ENCODE measurements at regions not wholly inside any gene's neighbourhood (a gene's known extent, or its start where the extent isn't known, plus 50 kb on each side); places are given as distances from the start of the nearest gene placed in this dataset.

DNA sequence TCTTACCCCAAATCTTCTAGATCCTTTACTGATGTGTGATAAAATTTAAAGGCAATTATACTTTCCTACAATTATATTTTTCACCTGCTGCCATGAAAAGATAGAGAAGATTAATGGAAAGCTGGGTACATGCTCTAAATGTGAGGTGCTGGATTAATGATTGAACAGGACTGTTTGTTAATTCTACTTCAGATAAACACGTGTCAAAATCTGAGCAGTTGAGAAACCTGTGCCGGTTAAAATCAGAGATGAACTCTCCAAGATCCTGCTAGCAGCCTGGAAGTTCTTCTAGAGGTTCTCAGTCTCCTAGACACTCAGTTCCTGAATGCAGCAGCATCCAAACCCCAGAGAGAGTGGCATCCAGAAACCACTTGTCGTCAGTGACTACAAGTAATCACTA lies 69.2 kb downstream of the INHBA start:
- DNase-seq = no peak

DNA sequence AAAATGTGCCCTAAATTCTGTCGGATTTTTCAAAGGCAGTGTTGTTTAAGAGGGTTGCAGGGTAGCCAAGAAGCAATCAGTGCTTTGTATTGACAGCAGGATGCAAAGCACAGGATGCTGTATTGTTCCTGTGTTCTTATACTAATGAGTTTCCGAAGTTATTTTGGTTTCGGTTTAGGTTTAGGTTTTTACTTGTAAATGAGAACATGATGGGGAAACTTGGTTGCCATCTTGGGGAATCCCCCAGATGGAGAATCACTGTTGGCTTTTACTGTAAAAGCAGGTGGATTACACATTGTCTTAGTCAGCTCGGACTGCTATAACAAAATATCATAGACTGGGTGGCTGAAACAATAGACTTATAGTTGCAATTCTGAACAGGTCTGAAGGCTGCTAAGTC lies 72.1 kb downstream of the INHBA start:
- no peak for DNase-seq

DNA sequence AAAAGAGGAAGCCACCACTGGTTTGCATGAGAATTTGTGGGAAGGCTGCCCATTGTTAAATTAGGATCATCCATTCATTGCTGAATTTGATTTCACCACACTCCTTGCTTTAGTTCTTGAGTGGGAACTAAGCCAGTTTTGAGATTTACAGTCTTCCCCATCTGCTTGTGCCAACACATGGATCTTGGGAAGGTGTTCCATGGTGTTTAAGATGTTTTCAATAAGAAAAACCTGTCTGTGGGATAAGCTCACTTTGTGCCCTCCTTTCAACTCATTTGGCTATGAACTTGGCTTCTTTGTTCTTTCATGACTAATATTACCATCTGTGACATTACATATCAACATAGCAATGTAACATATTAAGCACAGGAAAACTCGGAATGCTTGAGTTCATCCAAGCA lies 73.2 kb downstream of the INHBA start:
- DNase-seq = no peak

DNA sequence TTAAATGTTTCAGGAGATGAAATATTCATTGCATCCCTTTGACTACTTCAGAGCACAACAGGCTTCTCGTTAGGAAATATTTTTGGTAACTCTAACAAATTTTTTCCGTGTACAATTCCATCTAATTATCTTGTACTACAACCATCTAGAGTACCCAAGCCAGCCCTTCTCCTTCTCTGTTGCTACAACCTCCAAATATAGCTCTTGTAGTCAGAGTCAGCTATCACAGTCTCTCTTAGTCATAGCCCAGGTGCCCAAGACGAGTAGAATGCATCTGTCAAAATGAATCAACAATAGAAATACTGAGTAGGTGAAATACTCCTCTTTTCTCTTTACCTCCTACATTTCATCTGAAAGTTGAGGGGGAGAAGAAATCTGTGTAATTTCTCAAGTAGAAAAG lies 74.0 kb downstream of the INHBA start:
- DNase-seq = no peak

DNA sequence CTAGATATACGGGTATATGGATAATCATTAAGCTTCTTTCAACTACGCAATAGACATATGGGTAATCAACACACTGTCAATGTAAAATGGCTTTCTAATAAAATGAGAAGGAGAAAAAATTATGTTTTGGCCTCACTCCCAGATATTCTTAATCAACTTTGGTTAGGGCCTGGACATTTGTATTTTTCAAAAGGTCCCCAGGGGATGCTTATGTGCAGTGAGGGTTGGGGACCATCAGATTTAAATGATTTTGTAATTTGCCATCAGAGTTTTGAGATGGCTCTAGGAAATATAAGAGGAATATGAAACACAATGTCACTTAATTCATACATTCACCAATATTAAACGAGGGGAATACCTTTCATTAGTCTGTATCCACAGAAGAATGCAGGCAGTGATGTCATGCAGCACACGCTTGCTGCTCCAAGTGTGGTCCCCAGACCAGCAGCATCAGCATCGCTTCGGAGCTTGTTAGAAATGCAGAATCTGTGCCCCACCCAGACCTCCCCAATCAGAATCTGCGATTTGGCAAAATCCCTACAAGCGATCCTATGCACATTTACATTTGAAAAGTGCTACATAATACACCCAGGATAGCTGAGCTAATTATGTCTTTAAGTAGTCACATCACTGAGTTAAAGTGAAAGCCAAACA lies 75.1 kb downstream of the INHBA start:
- no peak for DNase-seq

DNA sequence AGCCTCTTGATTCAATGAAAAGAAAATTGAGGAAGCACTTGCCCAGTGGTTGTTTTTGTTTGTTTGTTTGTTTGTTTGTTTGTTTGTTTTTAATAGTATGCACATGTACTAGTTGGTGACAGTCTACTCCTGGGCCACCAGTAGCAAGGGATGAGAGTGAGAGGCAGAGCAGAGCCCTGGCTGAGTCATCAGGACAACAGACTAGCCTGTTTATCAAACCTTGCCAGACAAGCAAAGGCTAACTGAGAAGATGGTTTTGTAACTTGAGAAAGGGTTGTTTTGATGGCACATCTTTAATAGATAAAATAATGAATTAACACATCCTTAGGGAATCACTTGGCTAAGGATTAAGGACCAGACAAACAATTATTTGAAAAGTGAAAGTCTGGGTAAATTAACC lies 78.1 kb downstream of the INHBA start:
- DNase-seq = no peak

DNA sequence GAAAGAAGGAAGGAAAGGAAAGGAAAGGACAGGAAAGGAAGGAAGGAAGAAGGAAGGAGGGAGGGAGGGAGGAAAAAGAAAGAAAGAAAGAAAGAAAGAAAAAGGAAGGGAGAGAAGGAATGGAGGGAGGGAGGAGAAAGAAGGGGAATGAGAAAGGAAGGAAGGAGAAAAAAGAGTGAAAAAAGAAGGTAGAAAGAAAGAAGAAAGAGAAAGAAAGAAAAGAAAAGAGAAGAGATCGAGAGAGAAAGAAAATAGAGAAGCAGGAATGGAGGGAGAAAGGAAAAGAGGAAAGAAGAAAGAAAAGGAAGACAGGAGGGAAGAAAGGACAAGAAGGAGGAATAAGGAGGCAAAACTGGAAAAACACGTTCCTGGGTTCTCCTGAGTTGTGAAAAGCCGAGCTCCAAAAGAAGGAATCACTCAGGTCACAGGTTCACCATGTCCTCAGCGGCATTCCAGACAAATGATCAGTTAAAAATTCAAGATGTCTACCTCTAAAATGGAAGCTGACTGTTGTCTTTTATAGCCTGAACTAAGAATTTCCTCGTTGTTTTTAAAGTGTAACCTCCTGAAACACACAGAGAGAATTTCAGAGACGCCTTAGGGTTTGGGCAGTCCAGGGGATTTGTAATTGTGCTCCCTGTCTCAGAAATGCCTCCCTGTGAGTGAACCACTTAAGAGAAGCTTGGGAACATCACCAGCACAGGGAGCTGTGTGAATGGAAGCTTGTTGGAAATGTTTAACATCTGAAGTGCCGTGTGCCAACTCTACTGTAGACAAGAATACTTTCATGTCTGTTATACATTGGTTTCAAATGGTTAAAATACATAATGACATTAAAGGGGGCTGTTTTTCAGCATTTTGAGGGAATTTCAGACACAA lies 80.7 kb downstream of the INHBA start:
- DNase-seq = no peak

DNA sequence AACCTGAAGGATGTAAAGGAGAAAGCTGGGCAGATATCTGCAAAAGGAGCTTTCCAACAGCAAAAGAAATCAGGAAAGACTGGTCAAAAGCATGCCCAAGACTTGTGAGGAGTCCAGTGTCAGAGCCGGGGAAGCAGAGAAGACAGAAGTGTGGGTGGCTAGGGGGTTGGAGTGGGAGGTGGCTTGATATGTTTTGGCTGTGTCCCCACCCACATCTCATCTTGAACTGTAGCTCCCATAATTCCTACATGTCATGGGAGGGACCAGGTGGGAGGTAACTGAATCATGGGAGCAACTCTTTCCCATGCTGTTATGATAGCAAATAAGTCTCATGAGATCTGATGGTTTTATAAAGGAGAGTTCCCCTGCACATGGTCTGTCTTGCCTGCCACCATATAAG lies 84.9 kb downstream of the INHBA start:
- DNase-seq = no peak

DNA sequence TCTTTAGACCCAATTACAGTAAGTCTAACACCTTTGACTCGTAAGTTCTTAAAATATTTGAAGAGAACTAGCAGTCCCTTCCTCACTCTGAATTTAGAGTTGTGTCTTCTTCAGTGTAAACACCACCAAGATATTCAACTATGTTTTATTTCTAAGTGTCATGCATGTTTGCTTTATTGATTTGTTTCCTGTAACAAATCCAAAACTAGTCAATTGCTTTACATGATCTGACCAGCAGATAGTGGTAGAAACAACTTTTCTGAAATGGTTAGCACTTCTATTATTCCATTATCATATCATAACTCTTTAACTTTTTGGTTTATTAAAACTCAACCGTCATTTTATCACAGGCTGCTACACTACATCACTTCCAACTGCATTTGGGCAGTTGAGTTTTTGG lies 90.1 kb downstream of the INHBA start:
- DNase-seq = no peak

DNA sequence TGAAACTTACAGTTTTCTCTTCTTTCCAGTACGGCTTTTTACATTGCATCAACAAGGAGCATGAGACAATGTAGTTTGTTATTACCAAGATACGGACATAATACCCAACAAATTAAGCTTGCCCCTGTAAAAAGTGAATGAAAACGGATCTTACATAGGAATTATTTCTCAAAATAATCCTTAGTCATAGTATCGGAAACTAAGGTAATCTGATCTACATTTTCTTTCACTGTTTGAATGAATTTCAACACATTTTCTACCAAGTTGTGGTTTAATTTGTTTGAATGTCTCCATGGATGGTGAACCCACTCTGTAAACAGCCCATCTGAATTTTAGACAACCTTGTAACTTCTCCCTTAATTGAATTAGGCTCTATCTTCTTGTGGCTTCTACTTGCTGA lies 90.5 kb downstream of the INHBA start:
- DNase-seq = no peak

DNA sequence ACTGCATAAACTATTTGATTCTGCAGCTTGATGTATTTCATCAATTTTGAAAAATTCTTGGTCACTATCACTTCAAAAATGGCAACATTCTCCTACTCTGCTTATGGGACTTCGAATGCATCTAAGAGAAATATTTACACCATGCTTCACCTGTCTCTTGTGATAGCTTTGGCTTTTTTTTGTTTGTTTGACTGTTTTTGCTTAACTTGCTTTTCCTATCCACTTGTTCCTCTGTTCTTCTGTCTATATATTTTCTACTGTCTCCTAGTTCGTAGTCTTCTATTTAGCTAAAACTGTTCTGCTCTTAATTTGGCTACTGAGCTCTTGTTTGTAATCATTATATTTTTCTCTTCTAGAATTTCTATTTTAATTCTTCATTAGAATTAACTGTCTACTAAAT lies 94.4 kb downstream of the INHBA start:
- DNase-seq = no peak

DNA sequence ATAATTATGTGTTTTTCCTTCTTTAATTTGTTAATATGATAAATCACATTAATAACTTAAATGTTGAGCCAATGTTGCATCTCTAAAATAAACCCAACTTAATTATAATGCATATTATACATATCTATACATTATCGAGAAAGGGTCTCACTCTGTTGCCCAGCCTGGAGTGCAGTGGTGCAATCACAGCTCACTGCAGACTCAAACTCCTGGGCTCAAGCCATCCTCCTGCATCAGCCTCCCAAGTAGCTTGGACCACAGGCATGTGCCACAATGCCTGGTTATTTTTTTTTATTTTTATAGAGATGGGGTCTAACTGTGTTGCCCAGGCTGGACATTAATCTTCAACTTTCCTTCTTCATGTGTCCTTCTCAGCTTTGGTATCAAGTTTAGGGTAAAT lies 98.9 kb downstream of the INHBA start:
- DNase-seq = no peak

DNA sequence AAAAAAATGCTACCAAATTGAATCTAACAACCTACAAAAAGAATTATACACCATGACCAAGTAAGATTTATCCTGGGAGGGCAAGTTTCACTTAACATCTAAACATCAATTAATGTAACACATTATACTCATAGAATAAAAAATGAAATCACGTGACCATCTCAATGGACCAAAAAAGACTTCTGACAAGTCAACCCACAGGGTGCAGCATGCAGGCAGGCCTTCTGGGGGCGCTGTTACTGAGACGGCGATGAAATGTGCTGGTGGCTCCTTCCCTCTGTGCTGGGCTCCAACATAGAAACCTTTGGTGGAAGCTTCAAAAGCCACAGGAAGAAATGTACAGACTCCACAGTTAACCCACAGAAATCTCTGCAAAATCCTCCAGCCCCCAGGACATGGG lies 103.1 kb downstream of the INHBA start:
- DNase-seq = no peak

DNA sequence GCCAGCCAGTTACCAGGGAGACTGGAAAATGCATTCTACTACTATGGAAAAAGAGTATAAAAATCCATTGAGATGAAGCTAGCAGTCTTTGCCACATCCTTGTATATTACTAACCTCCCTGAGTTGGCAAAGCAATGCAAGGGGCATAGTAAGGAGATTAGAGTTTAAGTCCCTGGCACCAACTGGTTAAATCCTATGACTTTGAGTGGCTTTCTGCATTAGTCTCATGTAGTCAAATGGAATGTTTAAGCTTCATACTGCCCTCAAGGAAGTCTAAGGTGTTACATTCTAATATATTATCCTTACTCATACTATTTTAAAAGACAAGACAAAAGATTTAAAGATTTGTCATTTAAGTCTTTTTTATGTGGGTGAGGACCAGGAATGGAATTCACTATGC lies 110.1 kb downstream of the INHBA start:
- DNase-seq = no peak

DNA sequence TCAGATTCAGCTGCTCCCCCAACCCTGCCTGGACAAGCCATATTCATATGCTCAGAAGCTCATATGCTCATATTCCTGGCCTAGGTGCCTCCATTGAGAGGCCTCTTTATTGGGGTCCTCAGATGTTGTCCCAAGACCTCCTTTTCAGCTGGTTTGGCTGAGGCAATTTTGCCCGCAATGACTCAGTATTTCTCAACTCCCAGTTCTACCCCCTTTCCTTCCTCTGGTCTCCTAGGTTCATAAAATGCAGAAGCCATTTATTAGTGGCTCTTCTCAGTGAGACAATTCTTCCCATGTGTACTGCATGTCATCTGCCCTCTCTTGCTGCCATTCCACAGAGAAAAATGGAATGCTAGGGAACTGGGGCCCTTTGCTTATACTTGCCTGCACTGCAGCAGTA lies 110.7 kb downstream of the INHBA start:
- no peak for DNase-seq

DNA sequence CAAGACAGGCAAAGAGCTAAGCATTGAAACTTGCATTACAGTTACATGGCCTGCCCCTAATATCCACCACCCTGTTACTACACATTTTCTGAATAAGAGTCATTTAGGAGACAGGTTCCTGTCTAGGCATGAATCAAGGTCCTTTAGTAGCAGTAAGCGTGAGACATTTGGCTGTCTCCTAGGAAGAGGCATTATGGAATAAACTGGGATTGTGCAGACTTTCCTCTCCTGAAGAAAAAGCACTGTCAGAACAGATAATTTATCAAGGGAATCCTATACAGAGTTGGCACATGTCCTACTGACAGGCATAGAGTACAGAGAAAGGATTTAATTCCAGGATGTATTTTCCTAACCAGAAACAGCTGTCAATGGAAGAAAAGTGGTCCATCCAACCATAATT lies 111.9 kb downstream of the INHBA start:
- no peak for DNase-seq

DNA sequence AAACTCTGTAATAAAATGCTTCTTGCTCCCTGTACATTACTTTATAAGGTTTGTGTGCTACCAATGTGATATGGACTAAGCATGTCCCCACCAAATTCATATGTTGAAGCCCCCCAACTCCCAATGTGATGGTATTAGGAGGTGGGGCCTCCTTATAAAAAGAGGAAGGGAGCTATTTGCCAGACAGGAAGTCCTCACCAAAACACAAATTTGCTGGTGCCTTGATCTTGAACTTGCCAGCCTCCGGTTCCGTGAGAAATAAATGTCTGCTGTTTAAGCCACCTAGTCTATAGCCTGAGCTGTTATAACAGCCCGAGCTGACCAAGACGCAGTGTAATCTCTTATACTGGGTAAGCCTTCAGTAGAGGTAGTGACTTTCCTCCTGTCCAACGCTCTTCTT lies 114.5 kb downstream of the INHBA start:
- DNase-seq = no peak

DNA sequence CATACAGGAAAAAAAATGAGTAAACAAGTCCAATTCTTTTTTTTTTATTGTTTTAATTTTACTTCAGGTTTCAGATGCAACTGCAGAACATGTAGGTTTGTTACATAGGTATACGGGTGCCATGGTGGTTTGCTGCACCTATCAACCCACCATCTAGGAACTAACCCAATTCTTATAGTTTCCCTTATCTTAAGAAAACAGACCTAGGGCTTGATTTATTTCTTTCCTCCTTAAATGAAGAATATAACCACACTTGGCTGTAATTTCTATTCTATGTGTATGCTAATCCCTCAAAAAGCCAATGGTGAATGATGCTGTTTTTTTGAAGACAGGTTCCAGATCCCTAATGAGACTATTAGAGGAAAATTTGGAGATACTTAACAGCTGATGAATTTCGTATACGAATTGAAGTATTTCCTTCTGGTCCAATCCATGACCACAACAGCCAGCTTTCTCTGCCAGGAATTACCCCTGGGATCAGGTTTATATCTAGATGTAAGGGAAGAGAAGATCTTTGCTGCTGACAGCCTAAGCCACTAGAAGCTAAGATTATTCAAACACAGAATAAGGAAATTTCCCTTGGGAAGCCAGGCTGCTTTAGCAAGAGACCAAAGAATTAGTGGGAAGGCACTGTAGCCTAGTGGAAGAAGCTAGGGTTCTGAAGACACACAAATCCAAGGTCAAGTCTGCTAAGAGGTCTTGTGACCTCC lies 115.8 kb downstream of the INHBA start:
- no peak for DNase-seq

DNA sequence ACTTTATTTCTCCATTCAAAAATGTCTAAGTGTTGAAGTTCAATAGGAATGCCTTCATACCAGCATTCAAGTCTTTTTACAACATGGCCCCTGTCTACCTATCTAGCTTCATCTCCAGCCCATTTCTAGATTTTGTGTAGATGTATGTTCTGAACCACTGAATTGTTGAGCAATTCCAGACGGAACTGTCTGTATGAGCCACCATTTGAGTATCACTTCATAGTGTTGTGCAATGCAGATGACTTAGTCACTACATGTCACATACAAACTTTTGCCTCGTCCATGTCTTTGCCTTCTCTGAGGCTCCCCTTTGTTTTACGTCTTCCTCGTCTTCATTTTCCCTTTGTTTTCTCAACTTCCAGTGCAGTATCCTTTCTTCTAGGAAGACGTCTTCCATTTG lies 118.1 kb downstream of the INHBA start:
- DNase-seq = no peak

DNA sequence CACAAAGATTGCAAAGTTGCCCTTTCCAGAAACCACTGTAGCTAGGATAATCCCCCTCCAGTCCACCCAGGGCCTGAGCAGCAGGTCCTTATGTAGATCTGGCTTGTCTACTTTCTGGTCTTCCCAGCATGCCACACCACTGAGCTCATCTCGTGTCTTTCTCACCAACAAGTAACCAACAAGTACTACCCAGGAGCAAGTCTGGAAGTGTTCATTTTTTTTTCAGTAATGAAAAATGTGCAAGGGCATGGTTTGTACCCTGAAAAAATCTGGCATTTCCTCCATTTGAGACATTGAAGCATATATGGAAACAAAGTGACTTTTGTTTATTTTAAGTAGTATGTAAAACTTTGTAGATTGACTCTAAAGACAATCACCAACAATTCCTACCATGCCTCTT lies 120.8 kb downstream of the INHBA start:
- no peak for DNase-seq

DNA sequence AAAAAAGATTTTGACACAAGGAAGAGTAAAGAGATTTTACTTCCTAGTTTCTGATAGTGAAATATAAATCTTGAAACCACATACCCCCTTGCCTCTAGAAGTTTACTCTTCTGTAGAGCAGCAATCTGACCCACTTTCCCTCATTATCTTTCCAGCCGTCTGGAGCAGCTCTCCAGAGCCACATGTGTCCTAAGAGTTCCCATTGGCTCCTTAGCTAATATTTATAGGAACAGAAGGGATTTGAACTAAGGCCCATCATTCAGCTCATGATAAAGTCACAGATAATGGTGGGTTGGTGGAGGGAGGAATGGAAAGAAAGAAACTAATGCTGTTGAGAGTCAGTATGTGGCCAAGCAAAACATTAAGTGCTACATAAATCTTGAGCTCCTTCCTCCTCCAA lies 121.8 kb downstream of the INHBA start:
- no peak for DNase-seq

DNA sequence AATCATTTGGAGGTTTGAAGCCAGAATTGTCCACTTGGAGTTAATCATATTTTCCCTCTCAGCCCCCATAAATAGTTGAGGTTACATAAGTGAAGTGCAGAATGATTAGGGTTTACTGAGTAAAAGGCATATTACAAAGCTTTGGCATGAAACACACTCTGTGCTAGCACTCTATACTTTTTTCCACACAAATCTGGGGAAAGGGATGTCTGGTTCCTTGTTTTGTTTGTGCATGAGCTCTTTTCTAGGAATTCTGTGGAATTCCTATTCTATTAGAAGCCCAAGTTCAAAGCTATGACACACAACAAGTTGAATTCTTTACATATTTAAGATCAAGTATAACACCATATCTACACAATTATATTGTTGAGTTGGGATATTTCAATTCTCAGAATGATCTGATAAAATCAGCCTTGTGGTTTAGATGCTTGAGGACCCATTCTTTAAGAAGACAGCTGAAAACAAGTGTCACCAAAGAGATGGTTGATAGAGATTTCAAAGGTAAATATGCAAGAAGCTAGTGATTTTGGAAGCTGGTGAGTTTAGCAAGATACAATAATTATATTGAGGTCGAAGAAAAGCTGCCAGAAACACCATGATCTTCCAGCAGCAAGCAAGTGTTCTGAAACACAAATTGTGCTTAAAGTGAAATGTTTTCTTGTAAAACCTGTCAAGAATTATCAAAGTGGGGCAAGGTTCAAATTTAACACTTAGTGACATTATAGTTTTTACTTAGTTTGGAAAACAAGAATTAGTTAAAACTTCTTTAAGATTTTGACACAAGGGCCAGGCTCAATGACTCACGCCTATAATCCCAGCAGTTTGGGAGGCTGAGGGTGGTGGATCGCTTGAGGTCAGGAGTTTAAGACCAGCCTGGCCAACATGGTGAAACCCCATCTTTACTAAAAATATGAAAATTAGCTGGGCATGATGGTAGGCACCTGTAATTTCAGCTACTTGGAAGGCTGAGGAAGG lies 122.6 kb downstream of the INHBA start:
- no peak for DNase-seq

DNA sequence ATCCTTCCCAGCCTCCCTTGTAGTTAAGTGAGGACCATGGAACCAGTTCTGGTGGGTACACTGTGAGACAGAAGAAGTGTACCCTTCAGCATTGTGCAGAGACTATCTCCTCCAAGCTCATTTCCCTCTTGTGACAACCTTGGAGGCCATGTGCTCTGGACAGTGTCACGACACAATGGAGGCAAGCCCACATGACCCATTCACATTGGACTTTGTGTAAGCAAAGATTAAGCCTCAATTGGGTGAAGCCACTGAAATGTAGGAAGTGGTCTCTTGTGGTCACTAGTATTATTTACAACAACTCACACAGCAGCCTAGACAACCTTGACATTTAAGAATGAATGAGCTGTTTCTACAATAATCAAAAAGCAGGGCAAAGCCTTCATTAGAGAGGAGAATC lies 124.2 kb downstream of the INHBA start:
- DNase-seq = no peak
